ENCODE measurements at regions not wholly inside any gene's neighbourhood (a gene's known extent, or its start where the extent isn't known, plus 50 kb on each side); places are given as distances from the start of the nearest gene placed in this dataset.

GRCh38 chr11:45076761-45077160, 69.7 kb upstream of the PRDM11 start:
- no peak for TF ChIP-seq YY1 (IDR thresholded peaks at IDR 0.05; ENCODE audit: low read depth)
- TF ChIP-seq NFIC (IDR thresholded peaks at IDR 0.05): no peak
- no peak for TF ChIP-seq RAD21 (IDR thresholded peaks at IDR 0.05; ENCODE audit: low read depth)

- TF ChIP-seq FOXM1 (IDR thresholded peaks at IDR 0.05; ENCODE audit: borderline replicate concordance, low read depth) (no peak), CREB1 (IDR thresholded peaks at IDR 0.05; ENCODE audit: low read depth) (no peak), ZBTB7A (IDR thresholded peaks at IDR 0.05; ENCODE audit: low read depth) (no peak), EGR1 (IDR thresholded peaks at IDR 0.05) (no peak), MAX (IDR thresholded peaks at IDR 0.05) (no peak), RAD21 (IDR thresholded peaks at IDR 0.05; ENCODE audit: low read depth) (no peak), YY1 (IDR thresholded peaks at IDR 0.05; ENCODE audit: low read depth) (no peak), TEAD4 (IDR thresholded peaks at IDR 0.05) (no peak), NFIC (IDR thresholded peaks at IDR 0.05) (no peak), REST (IDR thresholded peaks at IDR 0.05; ENCODE audit: low read depth) (no peak), CEBPB (IDR thresholded peaks at IDR 0.05) (no peak), TAF1 (IDR thresholded peaks at IDR 0.05; ENCODE audit: low read depth) (no peak), TCF12 (IDR thresholded peaks at IDR 0.05; ENCODE audit: low read depth) (no peak), USF1 (IDR thresholded peaks at IDR 0.05) (no peak), EP300 (IDR thresholded peaks at IDR 0.05; ENCODE audit: borderline replicate concordance) (no peak)
Observed at GRCh38 chr11:45078236-45079074, 68.0 kb upstream of the PRDM11 start.

GRCh38 chr11:45079075-45079444, 67.4 kb upstream of the PRDM11 start:
- TF ChIP-seq ZBTB7A (IDR thresholded peaks at IDR 0.05; ENCODE audit: low read depth): no peak
- no peak for TF ChIP-seq EP300 (IDR thresholded peaks at IDR 0.05; ENCODE audit: borderline replicate concordance)
- no peak for TF ChIP-seq EGR1 (IDR thresholded peaks at IDR 0.05)
- no peak for TF ChIP-seq TEAD4 (IDR thresholded peaks at IDR 0.05)
- TF ChIP-seq NFIC (IDR thresholded peaks at IDR 0.05): no peak
- no peak for TF ChIP-seq FOXM1 (IDR thresholded peaks at IDR 0.05; ENCODE audit: borderline replicate concordance, low read depth)
- TF ChIP-seq CREB1 (IDR thresholded peaks at IDR 0.05; ENCODE audit: low read depth): no peak
- TF ChIP-seq CEBPB (IDR thresholded peaks at IDR 0.05): no peak
- TF ChIP-seq YY1 (IDR thresholded peaks at IDR 0.05; ENCODE audit: low read depth): no peak
- TF ChIP-seq MAX (IDR thresholded peaks at IDR 0.05): no peak
- TF ChIP-seq TAF1 (IDR thresholded peaks at IDR 0.05; ENCODE audit: low read depth): no peak
- TF ChIP-seq USF1 (IDR thresholded peaks at IDR 0.05): no peak
- no peak for TF ChIP-seq REST (IDR thresholded peaks at IDR 0.05; ENCODE audit: low read depth)
- no peak for TF ChIP-seq TCF12 (IDR thresholded peaks at IDR 0.05; ENCODE audit: low read depth)
- TF ChIP-seq RAD21 (IDR thresholded peaks at IDR 0.05; ENCODE audit: low read depth): no peak

GRCh38 chr11:45079567-45079942, 66.9 kb upstream of the PRDM11 start:
- no peak for TF ChIP-seq USF1 (IDR thresholded peaks at IDR 0.05)
- TF ChIP-seq TEAD4 (IDR thresholded peaks at IDR 0.05): no peak
- TF ChIP-seq RAD21 (IDR thresholded peaks at IDR 0.05; ENCODE audit: low read depth): no peak
- TF ChIP-seq MAX (IDR thresholded peaks at IDR 0.05): no peak
- TF ChIP-seq FOXM1 (IDR thresholded peaks at IDR 0.05; ENCODE audit: borderline replicate concordance, low read depth): no peak
- no peak for TF ChIP-seq TCF12 (IDR thresholded peaks at IDR 0.05; ENCODE audit: low read depth)
- TF ChIP-seq REST (IDR thresholded peaks at IDR 0.05; ENCODE audit: low read depth): no peak
- no peak for TF ChIP-seq CREB1 (IDR thresholded peaks at IDR 0.05; ENCODE audit: low read depth)
- no peak for TF ChIP-seq TAF1 (IDR thresholded peaks at IDR 0.05; ENCODE audit: low read depth)
- TF ChIP-seq EP300 (IDR thresholded peaks at IDR 0.05; ENCODE audit: borderline replicate concordance): no peak
- TF ChIP-seq ZBTB7A (IDR thresholded peaks at IDR 0.05; ENCODE audit: low read depth): no peak
- TF ChIP-seq CEBPB (IDR thresholded peaks at IDR 0.05): no peak
- no peak for TF ChIP-seq YY1 (IDR thresholded peaks at IDR 0.05; ENCODE audit: low read depth)
- no peak for TF ChIP-seq EGR1 (IDR thresholded peaks at IDR 0.05)
- no peak for TF ChIP-seq NFIC (IDR thresholded peaks at IDR 0.05)

All from Ishikawa (cell line).